ENCODE measurements at regions not wholly inside any gene's neighbourhood (a gene's known extent, or its start where the extent isn't known, plus 50 kb on each side); places are given as distances from the start of the nearest gene placed in this dataset.

GRCh38 chr3:23127196-23127595, 75.9 kb upstream of the UBE2E2 start:
- TF ChIP-seq, protein P1, sequence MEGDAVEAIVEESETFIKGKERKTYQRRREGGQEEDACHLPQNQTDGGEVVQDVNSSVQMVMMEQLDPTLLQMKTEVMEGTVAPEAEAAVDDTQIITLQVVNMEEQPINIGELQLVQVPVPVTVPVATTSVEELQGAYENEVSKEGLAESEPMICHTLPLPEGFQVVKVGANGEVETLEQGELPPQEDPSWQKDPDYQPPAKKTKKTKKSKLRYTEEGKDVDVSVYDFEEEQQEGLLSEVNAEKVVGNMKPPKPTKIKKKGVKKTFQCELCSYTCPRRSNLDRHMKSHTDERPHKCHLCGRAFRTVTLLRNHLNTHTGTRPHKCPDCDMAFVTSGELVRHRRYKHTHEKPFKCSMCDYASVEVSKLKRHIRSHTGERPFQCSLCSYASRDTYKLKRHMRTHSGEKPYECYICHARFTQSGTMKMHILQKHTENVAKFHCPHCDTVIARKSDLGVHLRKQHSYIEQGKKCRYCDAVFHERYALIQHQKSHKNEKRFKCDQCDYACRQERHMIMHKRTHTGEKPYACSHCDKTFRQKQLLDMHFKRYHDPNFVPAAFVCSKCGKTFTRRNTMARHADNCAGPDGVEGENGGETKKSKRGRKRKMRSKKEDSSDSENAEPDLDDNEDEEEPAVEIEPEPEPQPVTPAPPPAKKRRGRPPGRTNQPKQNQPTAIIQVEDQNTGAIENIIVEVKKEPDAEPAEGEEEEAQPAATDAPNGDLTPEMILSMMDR (IDR thresholded peaks at IDR 0.05; ENCODE audit: borderline replicate concordance, control extremely low read depth, extremely low read depth, insufficient read depth, missing control alignments), result no peak
- no peak for DNase-seq (ENCODE audit: low spot score)
- in situ Hi-C loops (cut with MboI; ENCODE audit: low sequenced_read_pairs, unreplicated experiment), result no loop called here

DNA sequence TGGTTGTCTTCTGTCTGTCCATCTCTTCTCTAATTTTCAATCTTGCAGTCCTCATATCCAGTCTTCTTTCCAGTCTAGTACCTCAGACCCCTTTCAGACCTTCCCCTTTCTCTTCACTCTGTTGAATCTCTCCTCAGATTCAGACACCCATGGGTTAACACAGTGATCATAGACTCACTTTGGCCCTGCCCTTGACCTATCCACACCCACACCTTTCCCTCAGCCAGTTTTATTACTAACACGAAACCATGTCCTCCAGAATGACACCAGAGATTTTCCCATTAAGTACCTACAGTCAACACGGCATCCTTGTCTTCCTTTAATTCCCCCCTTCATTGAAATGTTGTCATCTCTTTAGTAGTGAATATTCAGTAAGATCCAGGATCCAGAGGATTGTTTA, 74.5 kb upstream of the UBE2E2 start:
- DNase-seq (ENCODE audit: low spot score), result no peak
- TF ChIP-seq, protein P1 (IDR thresholded peaks at IDR 0.05; ENCODE audit: borderline replicate concordance, control extremely low read depth, extremely low read depth, insufficient read depth, missing control alignments), result no peak
- in situ Hi-C loops (cut with MboI; ENCODE audit: low sequenced_read_pairs, unreplicated experiment), result no loop called here

GRCh38 chr3:23129117-23129516, 74.0 kb upstream of the UBE2E2 start:
- TF ChIP-seq, protein P1 (IDR thresholded peaks at IDR 0.05; ENCODE audit: borderline replicate concordance, control extremely low read depth, extremely low read depth, insufficient read depth, missing control alignments), result no peak
- in situ Hi-C loops (cut with MboI; ENCODE audit: low sequenced_read_pairs, unreplicated experiment), result no loop called here

DNA sequence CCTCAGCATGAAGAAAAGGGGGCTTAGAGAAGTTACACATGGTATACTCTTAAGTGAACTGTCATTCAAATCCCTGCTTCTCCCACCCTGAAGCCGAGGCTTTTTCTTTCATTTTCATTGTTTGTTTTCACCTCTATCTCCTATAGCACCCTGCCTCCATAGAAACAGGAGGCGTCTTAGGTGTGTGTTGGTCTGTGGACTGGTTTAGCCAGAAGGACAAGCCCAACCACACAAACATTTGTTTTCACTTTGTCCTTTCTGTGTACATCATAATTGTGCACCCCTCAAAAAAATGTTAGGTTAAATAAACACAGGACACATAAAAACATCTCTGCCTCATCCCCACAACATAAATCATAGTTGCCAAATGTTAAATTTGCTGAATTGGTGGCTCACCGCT, 73.3 kb upstream of the UBE2E2 start:
- no peak for DNase-seq (ENCODE audit: low spot score)
- TF ChIP-seq, protein P1 (IDR thresholded peaks at IDR 0.05; ENCODE audit: borderline replicate concordance, control extremely low read depth, extremely low read depth, insufficient read depth, missing control alignments), result no peak
- in situ Hi-C loops (cut with MboI; ENCODE audit: low sequenced_read_pairs, unreplicated experiment), result no loop called here

More at GRCh38 chr3:23129117-23129516, 74.0 kb upstream of the UBE2E2 start:
- DNase-seq (ENCODE audit: low spot score), result no peak

DNA sequence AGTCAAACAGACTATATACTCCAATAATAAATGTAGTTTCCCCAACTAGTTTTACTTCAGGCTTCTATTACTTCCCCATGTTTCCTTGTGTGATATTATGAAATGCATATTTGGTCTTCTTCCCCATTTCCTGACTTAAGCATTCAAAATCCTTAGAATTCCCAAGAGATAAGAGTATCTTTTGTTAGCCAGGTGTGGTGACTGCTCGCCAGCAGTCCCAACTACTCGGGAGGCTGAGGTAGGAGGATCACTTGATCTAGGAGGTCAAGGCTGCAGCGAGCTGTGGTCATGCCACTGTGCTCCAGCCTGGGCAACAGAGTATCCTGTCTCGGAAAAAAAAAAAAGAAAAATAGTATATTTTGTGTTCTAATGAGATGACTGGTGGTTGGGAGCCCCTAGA, 72.7 kb upstream of the UBE2E2 start:
- TF ChIP-seq, protein P1 (IDR thresholded peaks at IDR 0.05; ENCODE audit: borderline replicate concordance, control extremely low read depth, extremely low read depth, insufficient read depth, missing control alignments), result no peak
- no peak for DNase-seq (ENCODE audit: low spot score)
- in situ Hi-C loops (cut with MboI; ENCODE audit: low sequenced_read_pairs, unreplicated experiment), result no loop called here

DNA sequence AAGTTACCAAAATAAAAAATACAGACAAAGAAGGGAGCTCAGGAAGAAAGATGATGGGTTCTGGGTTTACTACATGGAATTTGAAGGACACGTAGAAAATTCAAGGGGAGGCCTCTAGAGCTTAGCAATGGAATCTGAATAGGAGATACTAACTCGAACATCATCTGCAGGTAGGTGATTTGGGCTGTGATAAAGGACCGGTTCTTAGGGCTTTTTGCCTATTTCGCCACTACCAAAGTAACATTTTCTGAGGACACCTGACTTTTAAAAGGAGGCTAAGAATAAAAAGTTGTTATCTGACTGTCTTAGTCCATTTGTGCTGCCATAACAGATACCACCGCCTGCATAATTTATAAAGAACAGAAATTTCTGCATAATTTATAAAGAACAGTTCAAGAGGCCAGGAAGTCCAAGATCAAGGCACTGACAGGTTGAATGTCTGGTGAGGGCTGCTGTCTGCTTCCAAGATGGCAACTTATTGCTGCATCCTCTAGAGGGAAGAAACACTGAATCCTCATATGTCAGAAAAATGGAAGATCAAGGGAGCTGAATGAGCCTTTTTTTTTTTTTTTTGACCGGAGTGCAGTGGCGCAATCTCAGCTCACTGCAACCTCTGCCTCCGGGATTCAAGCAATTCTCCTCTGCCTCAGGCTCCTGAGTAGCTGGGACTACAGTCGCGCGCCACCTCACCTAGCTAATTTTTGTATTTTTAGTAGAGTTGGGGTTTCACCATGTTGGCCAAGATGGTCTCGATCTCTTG, 67.9 kb upstream of the UBE2E2 start:
- TF ChIP-seq, protein P1 (IDR thresholded peaks at IDR 0.05; ENCODE audit: borderline replicate concordance, control extremely low read depth, extremely low read depth, insufficient read depth, missing control alignments), result no peak
- no peak for DNase-seq (ENCODE audit: low spot score)
- in situ Hi-C loops (cut with MboI; ENCODE audit: low sequenced_read_pairs, unreplicated experiment), result no loop called here

Data from GM13976 (cell line).